GM12878 (cell line): ENCODE measurements at regions not wholly inside any gene's neighbourhood (a gene's known extent, or its start where the extent isn't known, plus 50 kb on each side); places are given as distances from the start of the nearest gene placed in this dataset.

Experiments used
- ATAC-seq: fragments of 200-7000 bp; cut with Tn5 transposase; 3 replicates; pipeline ENCODE4 v1.9.1; 2020; ENCODE audit warnings: mild to moderate bottlenecking, moderate library complexity
- BruUV-seq: library from RNA; stranded (reverse); fragments of 400-500 nt; replicated peaks from 2 replicates; lab custom pipeline; 2021; lab: Mats Ljungman, UMichigan
- CTCF ChIA-PET: fragments of 300-600 bp; sonication (Branson Sonifier 250); formaldehyde crosslinking; extraction: SDS; loops from one replicate; lab custom pipeline; 2021; ENCODE audit warnings: inconsistent platforms; lab: Yijun Ruan, JAX
- POLR2A ChIA-PET: fragments of 350-600 bp; formaldehyde crosslinking; extraction: SDS; loops from one replicate; lab custom pipeline; 2021; ENCODE audit warnings: inconsistent platforms; lab: Charles Lee
- RAD21 ChIA-PET: fragments of 300-600 bp; sonication (Branson Sonifier 250); formaldehyde crosslinking; loops from one replicate; lab custom pipeline; 2023; ENCODE audit warnings: antibody characterized with exemption; ENCODE audit not compliant: unreplicated experiment; lab: Charles Lee
- SMC1A ChIA-PET: fragments of 300-600 bp; sonication (Branson Sonifier 250); formaldehyde crosslinking; loops from one replicate; lab custom pipeline; 2023; ENCODE audit not compliant: unreplicated experiment, uncharacterized antibody; lab: Charles Lee
- DNase-seq: peaks from one replicate; pipeline ENCODE4 v3.0.0-alpha.2; 2011; ENCODE audit warnings: low read depth, low spot score
- FAIRE-seq: peaks from 3 replicates; lab custom pipeline; 2011; peaks lifted over from hg19 to GRCh38; lab: Jason Lieb, UNC
- H2AFZ ChIP-seq: 2 replicates; pipeline ENCODE4 v1.6.0; 2011; ENCODE audit warnings: low read depth, low read length, control low read depth; ENCODE audit not compliant: control insufficient read depth
- H3K27ac ChIP-seq: 2 replicates; pipeline ENCODE4 v1.5.1; 2011; ENCODE audit warnings: control low read depth; ENCODE audit not compliant: control insufficient read depth, insufficient read depth
- H3K27me3 ChIP-seq, 2 experiments: replicated peaks in 1 of 2; 2 replicates each; pipeline versions ENCODE4 v1.6.0 to v1.6.1; 2011; ENCODE audit warnings: low read length in 1 of 2; ENCODE audit not compliant: control insufficient read depth in 2 of 2, insufficient read depth in 2 of 2
- H3K36me3 ChIP-seq, 2 experiments: 2 replicates each; pipeline ENCODE4 v1.5.1; 2011; ENCODE audit warnings: low read length in 1 of 2; ENCODE audit not compliant: control insufficient read depth in 2 of 2, insufficient read depth in 2 of 2
- H3K4me1 ChIP-seq: 2 replicates; pipeline ENCODE4 v1.6.1; 2011; ENCODE audit warnings: mild to moderate bottlenecking, low read length, moderate library complexity, mixed read lengths; ENCODE audit not compliant: control insufficient read depth, insufficient read depth
- H3K4me2 ChIP-seq: 2 replicates; pipeline ENCODE4 v1.6.0; 2011; ENCODE audit warnings: control low read depth; ENCODE audit not compliant: control insufficient read depth, insufficient read depth
- H3K4me3 ChIP-seq: fragments of 200-600 bp; sonication (generic); 2 replicates; pipeline ENCODE4 v1.5.1; 2016
- H3K79me2 ChIP-seq: 2 replicates; pipeline ENCODE4 v1.6.0; 2011; ENCODE audit warnings: low read length; ENCODE audit not compliant: control insufficient read depth, insufficient read depth
- H3K9ac ChIP-seq: 2 replicates; pipeline ENCODE4 v1.8.0; 2011; ENCODE audit warnings: low read length, control low read depth, mixed read lengths; ENCODE audit not compliant: control insufficient read depth, insufficient read depth
- H3K9me3 ChIP-seq: replicated peaks from 3 replicates; pipeline ENCODE4 v1.5.1; 2011; ENCODE audit warnings: mild to moderate bottlenecking, low read length; ENCODE audit not compliant: control insufficient read depth, insufficient read depth
- H4K20me1 ChIP-seq: 2 replicates; pipeline ENCODE4 v1.6.0; 2011; ENCODE audit not compliant: control insufficient read depth, insufficient read depth
- CREM ChIP-seq: IDR thresholded peaks from 2 replicates; pipeline ENCODE4 v1.6.1; 2014; ENCODE audit warnings: antibody characterized with exemption, low read depth
- JUNB ChIP-seq: IDR thresholded peaks from 2 replicates; pipeline ENCODE4 v1.6.1; 2016; ENCODE audit warnings: antibody characterized with exemption, mild to moderate bottlenecking
- RBBP5 ChIP-seq: fragments of 200-600 bp; sonication (generic); conservative IDR thresholded peaks from 2 replicates; pipeline ENCODE4 v1.6.1; 2016
- STAT1 ChIP-seq: fragments of 450-650 bp; conservative IDR thresholded peaks from 2 replicates; pipeline ENCODE4 v1.6.1; 2014; ENCODE audit warnings: antibody characterized with exemption, mild to moderate bottlenecking
- TBL1XR1 ChIP-seq: IDR thresholded peaks from 2 replicates; pipeline ENCODE4 v1.6.1; 2012; ENCODE audit warnings: low read depth, low read length, improper control_type of control experiment
- ZNF384 ChIP-seq: IDR thresholded peaks from 2 replicates; pipeline ENCODE4 v1.6.1; 2012; ENCODE audit warnings: low read depth, mild to moderate bottlenecking, low read length, improper control_type of control experiment, borderline replicate concordance
- WGBS: methylation state at CpG from one replicate; pipeline ENCODE4 v1.1.6; 2016; ENCODE audit warnings: low lambda C conversion rate; ENCODE audit not compliant: insufficient replicate concordance, insufficient coverage; ENCODE audit errors: missing lambda C conversion rate; 5-methylcytosine and 5-hydroxymethylcytosine counted together
- in situ Hi-C: fragments of 300-500 bp; cut with MboI; formaldehyde crosslinking; loops from 9 replicates; pipeline ENCODE4 v1.14.3; 2018; ENCODE audit warnings: mixed read lengths
- intact Hi-C: fragments of 100-400 bp; cut with micrococcal nuclease; formaldehyde crosslinking; loops from one replicate; pipeline ENCODE4 v1.14.2; 2022; ENCODE audit not compliant: unreplicated experiment
- TF ChIP-seq, protein P1 (sequence below): fragments of 450-650 bp; IDR thresholded peaks from 2 replicates; pipeline ENCODE4 v1.6.1; 2018; ENCODE audit warnings: borderline replicate concordance, mild to moderate bottlenecking; ENCODE audit not compliant: partially characterized antibody
- TF ChIP-seq, protein P2 (sequence below): IDR thresholded peaks from 2 replicates; pipeline ENCODE4 v1.6.1; 2011; ENCODE audit warnings: borderline replicate concordance, low read depth, mild to moderate bottlenecking, moderate library complexity, mixed read lengths, low read length; ENCODE audit not compliant: insufficient read depth; ENCODE audit errors: extremely low read length

DNA sequence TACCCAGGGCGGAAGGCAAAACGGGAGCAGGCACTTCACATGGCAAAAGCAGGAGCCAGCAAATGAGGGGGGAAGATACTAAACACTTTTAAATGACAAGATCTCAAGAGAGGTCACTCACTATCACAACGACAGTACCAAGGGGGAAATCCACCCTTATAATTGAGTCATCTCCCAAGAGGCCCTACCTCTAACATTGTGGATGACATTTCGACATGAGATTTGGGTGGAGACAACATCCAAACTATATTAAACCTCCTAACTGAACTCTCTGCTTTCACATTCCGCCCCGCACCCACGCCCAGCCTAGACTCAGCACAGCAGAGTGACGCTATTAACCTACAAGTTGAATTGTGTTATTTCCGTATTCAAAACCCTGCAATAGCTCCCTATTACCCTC is 76.7 kb upstream of the SCAF11 start:
- H3K79me2 ChIP-seq: no peaks in the 10 kb centered on the region
- peaks cover 1% of the 10 kb centered on the region; the same call in 1 of the 3 replicates for H3K9me3 ChIP-seq
- FAIRE-seq: no peak
- no peak overlapping the region for H3K4me3 ChIP-seq
- CTCF ChIA-PET: interaction anchor here (1.6 to 2.3 kb wide), 2 partner anchors 58 to 79 kb away, joined by 4 to 7 read pairs; no protein-coding TSS in a partner anchor
- peaks cover 21% of the 10 kb centered on the region for H3K4me1 ChIP-seq
- RAD21 ChIA-PET: no interaction called here
- intact Hi-C loops: no loop called here
- DNase-seq: no peak
- 0 out of 2 replicates have a peak, but pooled peaks have one; percentile 8 for TF ChIP-seq JUNB
- TF ChIP-seq, protein P1, sequence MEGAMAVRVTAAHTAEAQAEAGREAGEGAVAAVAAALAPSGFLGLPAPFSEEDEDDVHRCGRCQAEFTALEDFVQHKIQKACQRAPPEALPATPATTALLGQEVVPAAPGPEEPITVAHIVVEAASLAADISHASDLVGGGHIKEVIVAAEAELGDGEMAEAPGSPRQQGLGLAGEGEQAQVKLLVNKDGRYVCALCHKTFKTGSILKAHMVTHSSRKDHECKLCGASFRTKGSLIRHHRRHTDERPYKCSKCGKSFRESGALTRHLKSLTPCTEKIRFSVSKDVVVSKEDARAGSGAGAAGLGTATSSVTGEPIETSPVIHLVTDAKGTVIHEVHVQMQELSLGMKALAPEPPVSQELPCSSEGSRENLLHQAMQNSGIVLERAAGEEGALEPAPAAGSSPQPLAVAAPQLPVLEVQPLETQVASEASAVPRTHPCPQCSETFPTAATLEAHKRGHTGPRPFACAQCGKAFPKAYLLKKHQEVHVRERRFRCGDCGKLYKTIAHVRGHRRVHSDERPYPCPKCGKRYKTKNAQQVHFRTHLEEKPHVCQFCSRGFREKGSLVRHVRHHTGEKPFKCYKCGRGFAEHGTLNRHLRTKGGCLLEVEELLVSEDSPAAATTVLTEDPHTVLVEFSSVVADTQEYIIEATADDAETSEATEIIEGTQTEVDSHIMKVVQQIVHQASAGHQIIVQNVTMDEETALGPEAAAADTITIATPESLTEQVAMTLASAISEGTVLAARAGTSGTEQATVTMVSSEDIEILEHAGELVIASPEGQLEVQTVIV: no peak
- TF ChIP-seq, protein P2, sequence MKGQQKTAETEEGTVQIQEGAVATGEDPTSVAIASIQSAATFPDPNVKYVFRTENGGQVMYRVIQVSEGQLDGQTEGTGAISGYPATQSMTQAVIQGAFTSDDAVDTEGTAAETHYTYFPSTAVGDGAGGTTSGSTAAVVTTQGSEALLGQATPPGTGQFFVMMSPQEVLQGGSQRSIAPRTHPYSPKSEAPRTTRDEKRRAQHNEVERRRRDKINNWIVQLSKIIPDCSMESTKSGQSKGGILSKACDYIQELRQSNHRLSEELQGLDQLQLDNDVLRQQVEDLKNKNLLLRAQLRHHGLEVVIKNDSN: no peak
- TF ChIP-seq RBBP5: no peak
- no peak for TF ChIP-seq ZNF384
- peak; percentile 29; the same call in 1 of the 2 replicates for TF ChIP-seq CREM
- no peak for TF ChIP-seq TBL1XR1
- no peak for TF ChIP-seq STAT1
- in situ Hi-C loops: no loop called here
- no peaks in the 10 kb centered on the region for H3K27me3 ChIP-seq
- SMC1A ChIA-PET: interaction anchor here (1.1 to 1.5 kb wide), 2 partner anchors 37 to 58 kb away, joined by 3 to 4 read pairs; no protein-coding TSS in a partner anchor
- POLR2A ChIA-PET: no interaction called here
- no peaks in the 10 kb centered on the region for H3K36me3 ChIP-seq
- H3K27ac ChIP-seq: no peak overlapping the region
- no peak overlapping the region for H3K9ac ChIP-seq
- H4K20me1 ChIP-seq: no peaks in the 10 kb centered on the region
- BruUV-seq: no TSS peak
- H3K4me2 ChIP-seq: no peak overlapping the region
- ATAC-seq: no peak
- peak overlapping the region; percentile 20; the same call in 1 of the 2 replicates for H2AFZ ChIP-seq
- WGBS: 48% methylated on average over 9 of the region's 9 CpGs
